GM18873 (cell line): ENCODE measurements at regions not wholly inside any gene's neighbourhood (a gene's known extent, or its start where the extent isn't known, plus 50 kb on each side); places are given as distances from the start of the nearest gene placed in this dataset.
A peak's percentile ranks its signal among the peaks of the same experiment; 100 is the strongest.
"Not testable (repeated sequence)": the region's sequence is repeated elsewhere in the genome, so short reads cannot be mapped to it uniquely, and the experiment has no call there.

ENCODE experiments used
- ATAC-seq: cut with Tn5 transposase; IDR thresholded peaks from one replicate; pipeline ENCODE4 v1.9.1; 2021; ENCODE audit warnings: mild to moderate bottlenecking, moderate library complexity, moderate number of reproducible peaks; ENCODE audit not compliant: unreplicated experiment, low FRiP score

DNA sequence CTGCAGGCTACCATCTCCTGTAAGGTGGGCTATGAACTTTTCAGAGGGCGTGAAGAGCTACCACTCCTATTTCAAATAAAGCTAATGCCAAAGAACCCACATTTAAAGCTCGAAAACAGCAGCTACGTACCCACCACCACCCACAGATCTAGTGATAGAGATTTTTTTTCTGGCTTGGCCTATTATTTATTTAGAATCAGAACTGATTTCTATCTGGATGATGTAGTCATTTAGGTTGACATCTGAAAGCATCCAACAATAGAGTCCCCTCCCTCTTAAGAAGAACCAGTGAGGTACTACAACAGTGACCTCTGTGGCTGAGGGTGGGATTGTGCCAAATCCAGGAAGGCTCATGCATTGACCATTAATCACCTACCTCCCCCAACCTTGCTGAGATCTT, 113.8 kb upstream of the ADO start:
- no peak for ATAC-seq

DNA sequence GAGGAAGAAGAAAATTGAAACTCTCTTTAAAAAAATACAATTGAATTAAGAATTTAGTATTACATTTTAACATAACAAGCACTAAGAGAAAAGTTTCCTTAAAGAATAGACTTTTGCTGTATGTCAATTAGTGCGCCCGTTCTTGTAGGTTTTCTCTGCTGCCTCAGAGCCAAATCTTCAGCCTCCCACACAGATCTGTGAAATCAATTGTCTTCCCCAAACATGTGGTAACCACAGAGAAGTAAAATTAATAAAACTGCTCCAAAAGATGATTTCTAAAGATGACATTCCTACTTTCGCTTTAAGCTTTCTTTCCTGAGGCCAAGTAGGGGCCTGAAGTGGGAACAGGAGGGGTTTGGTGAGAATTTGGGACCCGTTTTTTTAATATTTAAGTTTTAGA, 113.2 kb upstream of the ADO start:
- ATAC-seq: no peak

DNA sequence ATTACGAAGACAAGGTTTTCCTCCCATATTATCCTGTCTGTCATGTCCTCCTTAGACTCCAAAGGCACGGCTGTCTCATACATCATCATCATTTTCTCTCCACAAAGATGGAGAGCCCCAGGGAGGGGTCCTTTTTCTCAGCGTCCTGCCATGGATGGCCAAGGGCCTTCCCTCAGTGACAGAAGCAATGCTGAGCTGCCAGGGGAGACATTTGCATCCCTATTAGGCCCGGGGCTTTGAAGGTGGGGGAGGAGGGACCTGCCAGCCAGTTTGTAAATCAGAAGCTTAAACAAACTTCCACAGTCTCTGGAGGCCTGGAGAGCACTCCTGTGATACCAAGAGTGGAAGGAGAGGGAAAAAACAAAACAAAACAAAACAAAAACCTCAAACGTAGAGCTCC, 112.4 kb upstream of the ADO start:
- ATAC-seq: no peak

DNA sequence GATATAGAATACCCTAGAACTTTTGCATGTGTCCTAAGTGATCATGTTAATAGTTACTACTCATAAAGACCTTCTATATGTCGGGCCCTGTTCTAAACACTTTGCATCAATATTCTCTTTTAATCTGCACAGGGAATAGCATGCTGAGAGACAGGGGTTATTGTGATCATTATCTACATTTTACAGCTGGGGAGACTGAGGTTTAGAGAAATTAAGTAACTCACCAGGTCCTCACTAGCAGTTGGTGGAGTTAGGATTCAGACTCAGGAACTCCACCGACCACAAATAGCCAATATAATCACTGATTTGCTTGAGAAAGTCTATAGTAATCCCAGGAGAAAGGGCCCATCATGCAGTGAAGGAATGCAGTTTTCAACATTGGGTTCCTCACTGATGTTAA, 111.2 kb upstream of the ADO start:
- ATAC-seq: no peak

DNA sequence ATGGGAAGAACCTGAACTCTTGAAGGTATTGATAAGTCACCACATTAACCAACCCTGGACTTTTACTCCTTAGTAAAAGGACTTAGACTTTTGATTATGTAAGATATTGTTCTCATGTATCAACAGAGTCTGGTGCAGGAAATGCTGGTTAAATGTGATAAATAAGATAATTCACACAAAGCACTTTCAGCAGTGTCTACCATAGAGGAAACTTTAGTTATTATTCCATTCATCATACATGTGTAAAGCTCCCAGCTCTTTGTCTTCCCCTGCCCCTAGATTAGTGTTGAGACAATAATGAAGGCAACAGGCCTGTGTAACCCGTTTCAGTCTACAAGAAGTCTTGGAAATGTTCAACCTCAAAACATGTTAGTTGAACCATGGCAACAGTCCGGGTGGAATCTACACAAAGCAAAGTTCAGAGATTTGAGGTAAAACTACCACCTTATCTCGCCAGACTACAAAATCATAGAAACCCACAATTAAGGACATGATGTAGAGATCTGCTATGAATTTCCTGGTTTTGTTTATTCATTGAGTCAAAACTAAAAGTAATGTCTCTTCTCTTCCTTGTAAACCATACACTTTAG, 109.9 kb upstream of the ADO start:
- no peak for ATAC-seq

DNA sequence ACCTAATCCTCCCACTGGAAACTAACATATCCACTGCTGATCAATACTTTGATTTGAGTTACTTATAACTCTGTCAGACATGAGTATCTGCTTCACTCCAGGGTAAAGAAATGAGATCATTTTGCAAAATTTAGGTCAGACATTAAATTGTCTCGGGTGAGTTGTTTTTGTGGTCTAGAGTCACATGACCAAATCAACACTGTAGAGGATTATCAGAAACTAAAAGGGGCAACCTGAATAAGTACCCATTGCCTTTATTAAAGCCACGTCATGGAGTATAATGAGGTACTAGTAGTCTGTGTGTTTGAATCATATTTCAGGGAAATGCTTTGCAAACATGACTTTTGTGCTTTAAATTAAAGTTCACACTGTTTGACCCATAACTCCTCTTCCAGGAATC, 107.7 kb upstream of the ADO start:
- no peak for ATAC-seq

DNA sequence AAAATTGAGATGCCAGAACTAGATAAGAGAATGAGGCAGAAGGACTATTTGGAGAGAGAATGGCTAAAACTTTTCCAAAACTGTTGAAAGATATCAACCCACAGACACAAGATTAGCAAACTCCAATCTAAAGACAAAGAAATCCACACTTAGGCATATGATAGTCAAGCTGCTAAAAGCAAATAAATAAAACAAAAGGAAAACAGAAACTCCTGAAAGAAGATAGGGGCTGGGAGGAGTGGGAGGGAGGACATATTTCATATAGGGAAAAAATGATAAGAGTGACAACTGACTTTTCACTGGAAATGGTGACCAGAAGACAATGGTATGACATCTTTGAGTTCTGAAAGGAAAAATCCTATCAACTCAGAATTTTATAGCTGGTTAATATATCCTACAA, 105.4 kb upstream of the ADO start:
- ATAC-seq: no peak

DNA sequence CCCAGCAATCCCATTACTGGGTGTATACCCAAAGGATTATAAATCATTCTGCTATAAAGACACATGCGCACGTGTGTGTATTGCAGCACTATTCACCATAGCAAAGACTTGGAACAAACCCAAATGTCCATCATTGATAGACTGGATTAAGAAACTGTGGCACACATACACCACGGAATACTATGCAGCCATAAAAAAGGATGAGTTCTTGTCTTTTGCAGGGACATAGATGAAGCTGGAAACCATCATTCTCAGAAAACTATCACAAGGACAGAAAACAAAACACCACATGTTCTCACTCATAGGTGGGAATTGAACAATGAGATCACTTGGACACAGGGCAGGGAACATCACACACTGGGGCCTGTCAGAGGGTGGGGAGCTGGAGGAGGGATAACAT, 100.4 kb upstream of the ADO start:
- ATAC-seq: not testable (repeated sequence)

DNA sequence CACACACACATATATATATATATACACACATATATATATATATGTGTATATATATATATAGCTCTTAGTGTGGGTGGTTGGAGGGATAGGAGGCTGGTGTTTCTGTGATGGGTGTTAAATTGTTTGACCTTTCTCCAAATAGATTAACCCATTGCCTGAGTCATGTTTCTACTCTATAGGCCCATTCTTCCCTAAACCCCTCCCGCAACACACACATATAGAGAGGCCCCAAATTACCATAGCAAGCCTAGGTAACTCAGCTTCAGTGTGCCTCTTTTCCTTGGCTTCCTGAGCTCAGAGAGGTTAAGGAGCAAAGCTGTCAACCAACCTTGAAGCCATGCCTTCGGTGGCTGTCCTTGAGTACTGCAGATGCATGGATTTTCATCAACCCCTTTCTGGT, 98.7 kb upstream of the ADO start:
- no peak for ATAC-seq

DNA sequence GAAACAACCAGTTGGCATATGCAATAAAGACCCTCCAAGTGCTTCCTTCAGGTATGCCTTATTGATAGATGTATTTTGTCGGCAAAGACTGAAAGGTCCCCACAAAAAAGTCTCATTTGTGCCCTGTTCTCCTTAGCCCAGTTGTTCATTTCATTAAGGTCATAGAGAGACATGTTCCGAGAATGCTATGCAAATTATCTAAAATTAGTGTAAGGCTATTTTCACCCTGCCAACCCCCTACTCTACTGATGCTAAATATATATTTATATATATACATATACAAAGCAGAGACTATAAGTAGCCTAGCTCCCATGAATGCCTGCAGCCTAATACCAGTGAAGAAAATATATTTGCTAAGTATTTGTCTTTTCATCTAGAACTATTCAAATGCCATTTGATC, 96.7 kb upstream of the ADO start:
- peak; percentile 74 for ATAC-seq

DNA sequence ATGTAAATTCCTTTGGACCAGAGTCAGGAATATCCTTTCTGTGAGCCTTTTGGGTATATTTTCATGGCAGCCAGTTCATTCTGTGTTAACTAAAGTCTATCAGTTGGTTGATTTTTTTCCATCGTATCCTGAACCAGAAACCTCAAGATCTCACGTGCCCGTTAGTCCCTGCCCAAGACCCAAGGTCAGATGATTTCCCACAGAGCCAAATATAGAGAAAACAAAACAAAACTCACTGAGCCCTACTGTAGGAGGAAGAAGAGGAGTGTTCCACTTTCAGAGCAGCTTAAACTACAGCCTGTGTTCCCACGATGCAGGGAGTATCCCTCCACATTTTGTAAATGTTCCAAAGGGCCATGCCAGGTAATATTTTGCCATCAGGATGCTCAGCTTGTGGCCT, 96.0 kb upstream of the ADO start:
- ATAC-seq: no peak

DNA sequence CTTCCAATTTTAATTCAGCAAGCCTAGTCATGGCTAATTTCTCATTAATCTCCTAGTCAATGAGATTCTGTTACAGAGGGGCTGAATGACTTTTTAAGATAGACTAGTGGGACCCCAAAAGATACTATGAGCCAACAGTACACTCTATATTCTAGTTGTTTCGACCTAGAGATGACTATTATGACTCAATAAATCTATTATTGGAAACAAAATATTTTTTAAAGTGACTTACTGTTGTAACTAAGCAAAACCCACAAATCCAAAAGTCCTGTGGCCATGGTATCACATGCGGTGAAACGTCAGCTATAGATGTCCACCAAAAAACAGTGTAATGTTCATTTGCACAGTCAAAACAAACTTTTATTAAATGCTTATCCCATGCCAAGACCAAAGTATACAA, 95.3 kb upstream of the ADO start:
- ATAC-seq: no peak

DNA sequence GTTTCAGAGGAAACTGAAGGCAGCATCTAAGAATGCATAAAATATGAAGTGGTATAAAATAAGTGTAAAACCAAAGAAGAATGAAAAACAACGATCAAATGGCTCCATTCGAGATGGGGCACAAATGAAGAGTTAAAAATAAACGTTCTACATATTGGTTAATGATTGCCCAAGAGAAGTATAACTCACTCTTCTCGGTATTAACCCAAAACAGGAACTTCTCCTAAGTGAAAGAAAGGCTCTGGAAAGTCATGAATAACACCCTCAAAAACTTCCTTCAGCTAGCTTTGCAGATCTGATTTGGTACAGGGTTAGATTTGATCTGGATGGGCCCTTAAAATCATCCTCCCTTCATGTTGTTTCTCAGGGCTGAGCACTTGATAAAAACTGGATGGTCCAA, 94.3 kb upstream of the ADO start:
- ATAC-seq: peak; percentile 36

DNA sequence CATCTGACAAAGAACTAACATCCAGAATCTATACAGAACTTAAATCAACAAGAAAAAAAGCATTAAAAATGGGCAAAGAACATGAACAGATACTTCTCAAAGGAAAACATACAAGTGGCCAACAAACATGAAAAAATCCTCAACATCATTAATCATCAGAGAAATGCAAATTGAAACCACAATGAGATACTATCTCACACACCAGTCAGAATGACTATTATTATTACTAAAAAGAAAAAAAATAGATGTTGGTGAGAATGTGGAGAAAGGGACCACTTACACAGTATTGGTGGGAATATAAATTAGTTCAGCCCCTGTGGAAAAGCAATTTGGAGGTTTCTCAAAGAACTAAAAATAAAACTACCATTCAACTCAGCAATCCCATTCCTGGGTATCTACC, 89.1 kb upstream of the ADO start:
- ATAC-seq: no peak

DNA sequence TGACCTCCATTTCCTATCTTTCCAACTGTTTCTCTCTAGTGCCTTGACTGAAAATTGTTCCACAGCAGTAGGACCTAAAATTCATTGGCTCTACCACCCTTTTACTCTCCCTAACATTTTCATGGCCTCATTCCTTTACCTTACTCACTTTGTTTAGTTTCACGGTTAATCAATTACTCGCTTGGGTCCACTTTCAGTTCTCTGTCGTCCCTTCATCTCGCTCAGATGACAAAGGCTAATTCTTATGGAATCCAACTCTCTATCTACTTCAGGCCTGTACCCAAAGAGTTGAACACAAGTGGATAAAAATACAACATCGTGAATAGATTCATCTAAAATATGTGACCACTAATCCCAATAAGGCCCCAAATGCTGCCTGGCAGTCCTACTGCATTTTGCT, 85.9 kb upstream of the ADO start:
- no peak for ATAC-seq

DNA sequence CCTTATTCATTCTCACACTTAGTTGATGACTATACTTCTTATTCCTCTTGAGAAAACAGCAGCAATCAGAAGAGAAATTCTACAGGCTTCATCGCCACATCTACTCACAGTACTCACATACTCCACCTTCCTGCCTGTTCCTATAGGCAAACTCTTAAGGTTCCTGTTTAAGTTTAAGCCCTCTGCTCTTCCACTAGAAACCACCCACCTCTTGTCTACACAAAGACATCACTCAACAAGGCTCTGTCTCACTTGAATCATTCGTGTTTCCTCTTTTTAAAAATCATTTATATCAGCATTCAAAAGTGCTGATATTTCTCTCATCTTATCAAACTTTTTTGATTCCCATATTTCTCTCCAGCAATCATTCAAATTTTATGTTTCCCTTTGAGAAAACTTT, 85.5 kb upstream of the ADO start:
- ATAC-seq: no peak

DNA sequence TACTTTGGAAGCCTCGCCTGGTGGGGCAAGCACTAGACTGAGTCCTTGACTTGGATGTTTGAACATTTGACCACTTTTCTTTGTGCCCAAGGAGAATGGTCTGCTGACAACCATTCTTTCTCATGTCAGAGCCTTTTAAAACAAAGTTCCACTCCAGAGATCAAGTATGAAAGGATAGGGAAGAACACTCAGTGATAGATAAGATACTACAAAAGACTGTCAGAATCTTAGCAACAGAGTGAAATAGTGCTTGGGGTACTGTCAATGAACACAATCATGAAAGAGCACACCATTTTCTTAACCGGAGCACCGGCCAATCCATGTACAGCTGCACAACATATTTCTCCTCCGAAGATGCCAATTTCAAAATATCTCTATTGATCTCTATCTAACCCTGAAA, 82.8 kb upstream of the ADO start:
- ATAC-seq: no peak

DNA sequence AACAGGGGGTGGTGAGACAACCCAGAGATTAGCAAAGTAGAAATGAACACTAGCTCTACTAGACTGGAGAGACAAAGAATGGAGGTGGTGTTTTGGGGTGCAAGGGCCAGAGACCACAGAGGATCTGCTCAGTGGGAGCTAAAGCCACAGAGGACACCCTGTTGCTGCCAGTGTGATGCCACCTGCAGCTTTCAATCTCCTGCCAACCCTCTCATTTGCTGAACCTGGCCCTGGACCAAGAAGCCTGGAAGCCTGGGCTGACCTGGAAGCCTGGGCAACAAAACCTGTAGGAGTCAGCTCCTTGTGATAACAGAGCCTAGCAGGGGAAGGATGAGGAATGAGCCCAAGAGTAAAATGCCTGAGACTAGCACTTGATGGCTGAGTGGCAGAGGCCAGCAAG, 81.1 kb upstream of the ADO start:
- no peak for ATAC-seq

DNA sequence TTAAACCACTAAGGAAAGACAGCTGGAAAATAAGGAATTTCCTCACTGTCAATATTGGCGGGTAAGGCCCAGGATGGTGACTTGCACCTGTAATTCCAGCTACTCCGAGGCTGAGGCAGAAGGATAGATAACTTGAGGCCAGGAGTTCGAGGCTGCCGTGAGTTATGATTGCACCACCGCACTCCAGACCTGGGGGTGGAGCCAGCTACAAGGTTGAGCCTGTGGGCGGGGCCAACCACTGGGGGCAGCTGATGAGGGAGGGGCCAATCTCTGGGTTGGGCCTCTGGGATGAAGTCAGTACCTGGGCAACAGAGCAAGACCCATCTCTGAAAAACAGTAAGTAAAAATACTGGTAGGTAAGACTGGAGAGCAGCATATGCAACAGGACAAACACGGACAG, 80.1 kb upstream of the ADO start:
- no peak for ATAC-seq

DNA sequence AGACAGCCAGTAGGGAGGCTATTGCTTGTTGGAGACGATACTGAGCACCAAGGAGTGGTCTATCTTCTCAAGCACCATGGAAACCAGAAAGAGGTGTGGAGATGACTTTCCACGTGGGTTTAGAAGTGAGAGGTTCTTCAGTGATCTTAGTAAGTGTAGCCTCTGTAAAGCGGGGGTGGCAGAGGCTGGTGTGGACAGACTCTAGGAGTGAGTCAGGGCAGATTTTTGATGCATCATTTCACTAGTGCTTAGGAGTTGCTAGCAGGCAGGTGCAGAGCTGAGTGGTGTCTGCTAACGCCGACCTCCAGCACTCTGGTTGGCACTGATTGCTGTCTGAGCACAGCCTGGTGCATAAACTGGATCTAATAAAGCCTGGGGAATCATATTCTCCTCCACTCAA, 78.4 kb upstream of the ADO start:
- peak; percentile 88 for ATAC-seq

DNA sequence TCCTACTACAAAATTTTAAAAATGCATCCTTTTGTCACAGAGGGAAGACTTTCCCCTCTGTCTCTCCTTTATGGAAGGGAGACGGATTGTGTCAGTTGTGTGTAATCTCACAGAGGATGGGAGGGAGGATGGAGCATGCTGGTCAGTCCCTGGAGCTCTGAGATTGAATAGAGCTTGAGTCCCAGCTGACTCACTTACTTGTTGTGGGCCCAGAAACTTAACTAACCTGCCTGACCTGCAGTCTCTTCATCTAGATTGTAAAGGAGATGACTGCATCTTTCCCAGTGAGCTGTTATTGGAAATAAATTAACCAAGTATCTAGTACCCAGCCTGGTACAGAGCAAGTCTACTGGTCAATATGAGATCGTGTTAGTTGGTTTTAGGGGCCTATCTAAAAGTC, 77.9 kb upstream of the ADO start:
- ATAC-seq: no peak

DNA sequence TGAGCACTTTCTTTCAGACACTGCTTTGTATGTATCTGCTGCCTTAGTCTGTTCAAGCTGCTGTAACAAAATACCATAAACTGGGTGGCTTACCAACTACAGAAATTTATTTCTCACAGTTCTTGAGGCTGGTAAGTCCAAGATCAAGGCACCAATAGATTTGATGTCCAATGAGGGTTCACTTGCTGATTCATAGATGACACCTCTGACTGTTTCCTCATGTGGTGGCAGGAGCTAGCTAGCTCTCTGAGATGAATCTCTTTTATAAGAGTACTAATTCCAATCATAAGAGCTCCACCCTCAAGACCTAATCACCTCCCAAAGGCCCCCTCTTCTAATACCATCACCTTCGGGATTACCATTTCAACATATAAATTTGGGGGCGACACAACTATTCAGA, 76.6 kb upstream of the ADO start:
- ATAC-seq: no peak

DNA sequence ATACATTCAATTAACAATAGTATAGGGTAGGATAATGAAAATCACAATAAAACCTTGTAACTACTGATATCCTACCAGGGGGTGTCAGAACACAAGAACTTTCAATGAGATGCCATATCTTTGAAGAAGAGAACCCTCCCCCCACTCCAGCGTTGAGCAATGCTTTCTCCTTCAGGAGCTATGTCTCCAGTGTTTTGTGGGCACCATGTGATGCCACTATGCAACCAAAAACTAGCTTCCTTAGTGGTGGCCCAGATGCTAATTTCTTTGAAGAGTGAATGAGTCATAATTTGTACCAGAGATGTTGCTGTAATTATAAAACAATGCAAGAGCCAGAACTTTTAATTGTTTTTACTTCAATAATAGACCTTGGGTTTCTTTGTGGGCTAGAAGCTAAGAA, 76.0 kb upstream of the ADO start:
- ATAC-seq: no peak
